Panc1 (cell line): ENCODE measurements at regions not wholly inside any gene's neighbourhood (a gene's known extent, or its start where the extent isn't known, plus 50 kb on each side); places are given as distances from the start of the nearest gene placed in this dataset.
"Not testable (repeated sequence)": the region's sequence is repeated elsewhere in the genome, so short reads cannot be mapped to it uniquely, and the experiment has no call there.

Experiments
- ATAC-seq: fragments of 200-7000 bp; cut with Tn5 transposase; 2 replicates; pipeline ENCODE4 v1.9.1; 2020; ENCODE audit warnings: mild to moderate bottlenecking, moderate library complexity
- BruUV-seq: library from RNA; stranded (reverse); fragments of 400-500 nt; replicated peaks from 2 replicates; lab custom pipeline; 2021; lab: Mats Ljungman, UMichigan
- CTCF ChIA-PET: fragments of 300-600 bp; sonication (Branson Sonifier 250); formaldehyde crosslinking; loops from one replicate; lab custom pipeline; 2022; ENCODE audit warnings: antibody characterized with exemption; lab: Charles Lee
- POLR2A ChIA-PET: fragments of 300-600 bp; sonication (Branson Sonifier 250); formaldehyde crosslinking; loops from one replicate; lab custom pipeline; 2022; ENCODE audit warnings: antibody characterized with exemption; lab: Charles Lee
- DNase-seq: peaks from one replicate; pipeline ENCODE4 v3.0.0-alpha.2; 2010; ENCODE audit warnings: low read depth, low spot score
- H3K27ac ChIP-seq: 2 replicates; pipeline ENCODE4 v1.5.1; 2011; ENCODE audit warnings: mild to moderate bottlenecking, low read length, inconsistent platforms
- H3K27me3 ChIP-seq: fragments of 200-500 bp; sonication (Bioruptor generic); 2 replicates; pipeline ENCODE4 v1.6.0; 2014; ENCODE audit warnings: low read length, inconsistent platforms; ENCODE audit not compliant: control insufficient read depth, insufficient read depth
- H3K36me3 ChIP-seq: fragments of 200-500 bp; sonication (Bioruptor generic); 2 replicates; pipeline ENCODE4 v1.5.1; 2014; ENCODE audit warnings: inconsistent platforms, mild to moderate bottlenecking, low read length, moderate library complexity; ENCODE audit not compliant: control insufficient read depth, insufficient read depth
- H3K4me1 ChIP-seq: 2 replicates; pipeline ENCODE4 v1.5.1; 2011; ENCODE audit warnings: inconsistent platforms, mild to moderate bottlenecking, low read length, moderate library complexity; ENCODE audit not compliant: control insufficient read depth, insufficient read depth
- H3K4me3 ChIP-seq, 2 experiments: 2 replicates each; pipeline ENCODE4 v1.5.1; 2011 to 2012; ENCODE audit warnings: low read depth in 2 of 2, low read length in 2 of 2, mild to moderate bottlenecking in 2 of 2, inconsistent platforms in 1 of 2, moderate library complexity in 1 of 2
- H3K9me3 ChIP-seq: fragments of 200-500 bp; sonication (Bioruptor generic); 2 replicates; pipeline ENCODE4 v1.5.1; 2014; ENCODE audit warnings: low read depth, mild to moderate bottlenecking, inconsistent platforms, low read length, moderate library complexity; ENCODE audit not compliant: control insufficient read depth, insufficient read depth
- POLR2AphosphoS5 ChIP-seq: IDR thresholded peaks from 2 replicates; pipeline ENCODE4 v1.6.1; 2012; ENCODE audit warnings: mild to moderate bottlenecking, low read depth, low read length, moderate library complexity
- SIN3A ChIP-seq: IDR thresholded peaks from 2 replicates; pipeline ENCODE4 v1.6.1; 2012; ENCODE audit warnings: low read depth, mild to moderate bottlenecking, low read length, moderate library complexity, borderline replicate concordance; ENCODE audit not compliant: insufficient read depth
- TCF7L2 ChIP-seq: IDR thresholded peaks from 2 replicates; pipeline ENCODE4 v1.6.1; 2011; ENCODE audit warnings: mild to moderate bottlenecking, low read depth, low read length, inconsistent platforms
- in situ Hi-C: cut with HindIII; loops from 2 replicates; pipeline ENCODE4 v1.10.0; 2016; ENCODE audit warnings: low sequenced_read_pairs, low pct_unique_long_range_greater_than_20kb
- intact Hi-C: fragments of 100-400 bp; cut with micrococcal nuclease; formaldehyde crosslinking; loops from one replicate; pipeline ENCODE4 v1.10.0; 2022; ENCODE audit not compliant: unreplicated experiment
- TF ChIP-seq, protein P1 (sequence below): fragments of 450-650 bp; IDR thresholded peaks from 2 replicates; pipeline ENCODE4 v1.5.1; 2017; ENCODE audit warnings: mild to moderate bottlenecking
- TF ChIP-seq, protein P2 (sequence below), 2 experiments: IDR thresholded peaks; 2 replicates each; pipeline ENCODE4 v1.6.1; 2011 to 2012; ENCODE audit warnings: low read depth in 2 of 2, control low read depth in 1 of 2, low read length in 1 of 2, mild to moderate bottlenecking in 1 of 2, moderate library complexity in 1 of 2; ENCODE audit not compliant: insufficient read depth in 1 of 2

DNA sequence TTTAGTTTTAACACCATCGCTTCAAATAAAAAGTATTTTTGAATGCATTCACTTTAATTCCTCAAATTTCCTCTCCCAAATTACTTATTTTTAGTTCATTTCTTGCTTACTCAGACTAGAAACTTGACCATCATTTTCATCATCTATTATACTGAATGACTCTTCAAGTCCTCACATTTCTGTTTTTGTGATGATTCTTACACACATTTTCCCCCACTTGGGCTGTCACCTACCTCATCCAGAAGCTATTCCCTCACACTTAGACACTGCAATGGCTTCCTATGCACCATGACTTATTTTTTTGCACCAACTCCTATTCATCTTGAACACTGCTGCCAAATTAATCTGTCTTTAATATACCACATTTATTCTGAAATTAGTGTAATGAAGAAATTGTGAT lies 239.6 kb upstream of the DUSP10 start:
- intact Hi-C loops: no loop called here
- ATAC-seq: no peak
- CTCF ChIA-PET: no interaction called here

DNA sequence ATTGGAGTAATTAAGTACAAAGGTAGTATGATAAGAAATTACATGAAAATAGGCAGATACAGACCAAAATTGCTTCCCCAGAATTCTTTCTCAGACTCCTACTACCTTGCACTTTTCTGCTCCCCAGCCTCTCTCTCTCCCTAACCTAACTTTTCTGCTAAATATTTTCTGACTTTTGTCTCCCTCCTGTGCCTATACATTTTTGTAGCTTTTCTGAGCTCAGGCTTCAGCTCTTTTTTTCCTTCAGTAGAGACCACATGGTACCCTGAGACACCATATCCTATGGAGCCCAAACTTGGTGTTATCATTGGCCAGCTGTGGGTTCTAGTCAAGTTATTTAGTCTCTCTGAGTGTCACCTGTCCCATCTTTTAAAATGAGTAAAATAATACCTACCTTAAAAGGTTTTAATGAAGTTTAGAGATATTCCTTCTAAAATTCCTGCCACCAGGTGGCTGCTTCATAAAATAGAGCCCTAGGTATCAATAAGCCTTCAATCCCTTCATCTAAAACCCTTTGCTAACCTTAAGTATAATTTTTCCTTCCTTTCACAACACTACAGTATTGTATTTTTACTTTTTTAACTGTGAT lies 237.6 kb upstream of the DUSP10 start:
- Histone ChIP-seq H3K36me3 (no peaks in the 10 kb centered on the region), H3K27me3 (no peaks in the 10 kb centered on the region), H3K4me1 (no peaks in the 10 kb centered on the region), H3K4me3 (no peak overlapping the region), H3K27ac (no peak overlapping the region), H3K9me3 (no peaks in the 10 kb centered on the region)
- TF ChIP-seq POLR2AphosphoS5: no peak
- TF ChIP-seq, protein P1, sequence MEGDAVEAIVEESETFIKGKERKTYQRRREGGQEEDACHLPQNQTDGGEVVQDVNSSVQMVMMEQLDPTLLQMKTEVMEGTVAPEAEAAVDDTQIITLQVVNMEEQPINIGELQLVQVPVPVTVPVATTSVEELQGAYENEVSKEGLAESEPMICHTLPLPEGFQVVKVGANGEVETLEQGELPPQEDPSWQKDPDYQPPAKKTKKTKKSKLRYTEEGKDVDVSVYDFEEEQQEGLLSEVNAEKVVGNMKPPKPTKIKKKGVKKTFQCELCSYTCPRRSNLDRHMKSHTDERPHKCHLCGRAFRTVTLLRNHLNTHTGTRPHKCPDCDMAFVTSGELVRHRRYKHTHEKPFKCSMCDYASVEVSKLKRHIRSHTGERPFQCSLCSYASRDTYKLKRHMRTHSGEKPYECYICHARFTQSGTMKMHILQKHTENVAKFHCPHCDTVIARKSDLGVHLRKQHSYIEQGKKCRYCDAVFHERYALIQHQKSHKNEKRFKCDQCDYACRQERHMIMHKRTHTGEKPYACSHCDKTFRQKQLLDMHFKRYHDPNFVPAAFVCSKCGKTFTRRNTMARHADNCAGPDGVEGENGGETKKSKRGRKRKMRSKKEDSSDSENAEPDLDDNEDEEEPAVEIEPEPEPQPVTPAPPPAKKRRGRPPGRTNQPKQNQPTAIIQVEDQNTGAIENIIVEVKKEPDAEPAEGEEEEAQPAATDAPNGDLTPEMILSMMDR: peak; percentile 39; the same call in 1 of the 2 replicates
- in situ Hi-C loops (no loop called here), intact Hi-C loops (no loop called here)
- DNase-seq (no peak), ATAC-seq (no peak)
- BruUV-seq: no TSS peak
- POLR2A ChIA-PET: no interaction called here
- CTCF ChIA-PET: no interaction called here

More for the DNA sequence above, 239.6 kb upstream of the DUSP10 start:
- TF ChIP-seq, protein P1: no peak
- TF ChIP-seq POLR2AphosphoS5: no peak
- TF ChIP-seq SIN3A: no peak
- TF ChIP-seq TCF7L2: no peak
- TF ChIP-seq, protein P2, sequence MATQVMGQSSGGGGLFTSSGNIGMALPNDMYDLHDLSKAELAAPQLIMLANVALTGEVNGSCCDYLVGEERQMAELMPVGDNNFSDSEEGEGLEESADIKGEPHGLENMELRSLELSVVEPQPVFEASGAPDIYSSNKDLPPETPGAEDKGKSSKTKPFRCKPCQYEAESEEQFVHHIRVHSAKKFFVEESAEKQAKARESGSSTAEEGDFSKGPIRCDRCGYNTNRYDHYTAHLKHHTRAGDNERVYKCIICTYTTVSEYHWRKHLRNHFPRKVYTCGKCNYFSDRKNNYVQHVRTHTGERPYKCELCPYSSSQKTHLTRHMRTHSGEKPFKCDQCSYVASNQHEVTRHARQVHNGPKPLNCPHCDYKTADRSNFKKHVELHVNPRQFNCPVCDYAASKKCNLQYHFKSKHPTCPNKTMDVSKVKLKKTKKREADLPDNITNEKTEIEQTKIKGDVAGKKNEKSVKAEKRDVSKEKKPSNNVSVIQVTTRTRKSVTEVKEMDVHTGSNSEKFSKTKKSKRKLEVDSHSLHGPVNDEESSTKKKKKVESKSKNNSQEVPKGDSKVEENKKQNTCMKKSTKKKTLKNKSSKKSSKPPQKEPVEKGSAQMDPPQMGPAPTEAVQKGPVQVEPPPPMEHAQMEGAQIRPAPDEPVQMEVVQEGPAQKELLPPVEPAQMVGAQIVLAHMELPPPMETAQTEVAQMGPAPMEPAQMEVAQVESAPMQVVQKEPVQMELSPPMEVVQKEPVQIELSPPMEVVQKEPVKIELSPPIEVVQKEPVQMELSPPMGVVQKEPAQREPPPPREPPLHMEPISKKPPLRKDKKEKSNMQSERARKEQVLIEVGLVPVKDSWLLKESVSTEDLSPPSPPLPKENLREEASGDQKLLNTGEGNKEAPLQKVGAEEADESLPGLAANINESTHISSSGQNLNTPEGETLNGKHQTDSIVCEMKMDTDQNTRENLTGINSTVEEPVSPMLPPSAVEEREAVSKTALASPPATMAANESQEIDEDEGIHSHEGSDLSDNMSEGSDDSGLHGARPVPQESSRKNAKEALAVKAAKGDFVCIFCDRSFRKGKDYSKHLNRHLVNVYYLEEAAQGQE (IDR thresholded peaks at IDR 0.05; ENCODE audit: insufficient read depth in 1 of 2, low read depth in 2 of 2, low read length in 1 of 2): no peak
- no peak overlapping the region for H3K27ac ChIP-seq
- no peak for DNase-seq
- no TSS peak for BruUV-seq
- no peak overlapping the region for H3K4me3 ChIP-seq
- H3K27me3 ChIP-seq: no peaks in the 10 kb centered on the region
- no peaks in the 10 kb centered on the region for H3K36me3 ChIP-seq
- no peaks in the 10 kb centered on the region; the same call in 1 of the 2 replicates for H3K4me1 ChIP-seq
- H3K9me3 ChIP-seq: no peaks in the 10 kb centered on the region
- in situ Hi-C loops: no loop called here
- POLR2A ChIA-PET: no interaction called here

DNA sequence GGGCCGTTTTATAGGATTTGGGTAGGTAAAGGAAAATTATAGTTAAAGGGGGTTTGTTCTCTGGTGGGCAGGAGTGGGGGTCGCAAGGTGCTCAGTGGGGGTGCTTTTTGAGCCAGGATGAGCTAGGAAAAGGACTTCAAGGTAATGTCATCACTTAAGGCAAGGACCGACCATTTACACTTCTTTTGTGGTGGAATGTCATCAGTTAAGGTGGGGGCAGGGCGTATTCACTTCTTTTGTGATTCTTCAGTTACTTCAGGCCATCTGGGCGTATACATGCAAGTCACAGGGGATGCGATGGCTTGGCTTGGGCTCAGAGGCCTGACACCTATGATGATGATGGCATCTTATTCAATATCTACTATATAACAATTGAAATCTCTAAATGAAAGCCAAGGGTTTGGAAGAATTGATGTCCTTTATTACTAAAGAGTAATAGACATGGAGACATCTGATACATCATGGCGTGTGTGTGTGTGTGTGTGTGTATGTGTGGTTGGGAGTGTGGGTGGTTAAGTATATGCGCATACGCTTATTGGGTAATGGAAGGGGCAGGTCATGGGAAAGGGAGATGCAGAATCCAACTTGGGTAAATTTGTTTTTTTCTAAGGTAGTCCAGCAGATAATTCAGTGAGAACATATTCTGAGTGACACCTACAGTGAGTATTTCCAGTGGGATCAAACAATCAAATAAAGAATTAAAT lies 236.9 kb upstream of the DUSP10 start:
- BruUV-seq, H3K27me3 ChIP-seq, in situ Hi-C loops, CTCF ChIA-PET, POLR2A ChIA-PET, intact Hi-C loops, H3K36me3 ChIP-seq, H3K4me3 ChIP-seq, H3K9me3 ChIP-seq, ATAC-seq, H3K27ac ChIP-seq, H3K4me1 ChIP-seq, DNase-seq: not testable (repeated sequence)

DNA sequence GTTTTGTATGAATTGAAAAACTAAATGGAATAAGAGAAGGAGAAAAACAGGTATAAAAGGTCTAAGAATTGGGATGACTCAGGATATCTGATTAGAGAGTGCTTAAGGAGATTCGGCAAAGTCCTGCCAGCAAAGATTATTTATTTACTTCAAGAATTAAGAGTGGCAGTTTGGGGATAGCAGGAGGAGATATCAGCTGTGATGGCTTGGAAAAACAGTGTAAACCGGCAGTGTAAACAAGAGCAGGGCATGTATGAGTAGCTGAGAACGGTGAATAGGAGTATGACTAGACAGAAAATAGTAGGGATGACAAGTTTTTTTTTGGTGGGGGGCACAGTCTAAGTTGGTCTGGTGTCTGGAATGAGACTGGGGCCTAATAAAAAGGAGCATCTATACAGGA lies 231.9 kb upstream of the DUSP10 start:
- H3K27me3 ChIP-seq, in situ Hi-C loops, BruUV-seq, CTCF ChIA-PET, H3K27ac ChIP-seq, ATAC-seq, H3K4me1 ChIP-seq, POLR2A ChIA-PET, intact Hi-C loops, DNase-seq, H3K4me3 ChIP-seq, H3K9me3 ChIP-seq, H3K36me3 ChIP-seq: not testable (repeated sequence)
